Retina (tissue), 1 donor: ENCODE measurements at regions not wholly inside any gene's neighbourhood (a gene's known extent, or its start where the extent isn't known, plus 50 kb on each side); places are given as distances from the start of the nearest gene placed in this dataset.

Experiments used
- DNase-seq: peaks from one replicate; pipeline ENCODE4 v3.0.0-alpha.2; 2016

DNA sequence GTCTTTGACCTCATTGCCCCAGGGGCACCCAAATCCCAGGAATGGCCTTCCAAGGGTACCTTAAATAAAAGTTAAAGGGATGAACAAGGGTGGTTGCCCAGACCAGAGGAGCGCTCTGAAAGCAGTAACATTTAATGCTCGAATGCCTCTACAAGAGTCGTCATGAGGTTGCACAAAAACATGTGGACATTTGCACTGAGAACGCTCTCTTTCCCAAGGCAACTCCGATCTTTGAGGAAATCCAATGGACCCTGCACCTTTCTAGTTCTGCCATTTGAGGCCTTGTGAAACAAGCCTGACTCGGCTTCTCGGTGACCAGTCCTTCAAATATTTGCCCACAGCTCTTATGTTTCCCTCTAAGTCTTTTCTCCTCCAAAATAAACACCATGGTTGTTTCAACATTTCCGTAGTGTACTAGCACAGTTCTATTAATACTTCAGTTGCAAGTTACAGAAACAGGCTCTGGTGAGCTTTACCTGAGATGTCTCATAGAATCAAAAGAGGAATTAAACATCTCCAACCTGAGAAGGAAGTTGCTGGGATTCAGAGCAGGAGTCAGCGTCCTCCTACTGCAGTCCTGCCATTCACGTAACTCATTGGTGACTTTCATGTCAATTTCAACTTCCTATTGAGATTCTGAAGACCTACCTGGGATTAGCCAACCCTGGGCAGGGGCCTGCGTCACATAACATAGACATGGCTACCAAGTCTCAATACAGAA, 168.8 kb upstream of the RAI14 start:
- DNase-seq, result no peak

DNA sequence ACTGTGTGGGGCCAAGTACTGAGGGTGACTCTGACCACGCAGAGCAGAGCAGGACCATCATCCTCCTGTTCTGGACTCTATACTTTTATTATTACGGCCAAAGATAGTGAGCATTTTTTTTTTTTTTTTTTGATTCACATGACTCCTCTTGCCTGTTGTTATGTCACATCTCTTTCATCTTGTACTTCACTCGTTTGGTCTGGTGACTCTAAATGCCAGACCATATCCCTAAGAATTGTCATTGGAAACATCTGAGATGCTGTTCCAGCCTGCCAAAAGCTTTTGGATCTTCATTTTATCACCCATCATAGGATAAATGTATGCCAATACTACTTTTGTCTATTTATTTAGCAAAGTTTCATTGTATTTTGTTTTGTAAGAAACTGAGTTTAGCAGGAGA, 168.2 kb upstream of the RAI14 start:
- no peak for DNase-seq

DNA sequence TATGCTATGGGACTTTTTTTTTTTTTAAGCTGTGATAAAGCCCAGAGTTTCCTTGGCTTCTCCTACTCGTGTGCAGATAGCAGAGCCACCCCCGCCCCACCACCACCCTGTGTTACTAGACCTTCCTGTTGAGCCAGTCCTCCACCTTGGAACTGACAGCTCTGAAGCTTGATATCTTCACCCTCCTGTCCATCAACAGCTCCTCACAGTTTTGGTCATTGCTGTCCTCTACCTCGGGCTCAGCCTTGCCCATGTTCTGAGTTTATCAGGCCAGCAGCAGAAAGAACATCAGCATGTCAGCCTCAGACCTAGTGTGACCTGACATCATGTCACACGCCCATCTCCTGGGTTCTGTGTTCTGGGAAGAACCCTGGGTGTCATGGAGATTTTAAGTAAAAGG, 167.1 kb upstream of the RAI14 start:
- DNase-seq, result no peak

DNA sequence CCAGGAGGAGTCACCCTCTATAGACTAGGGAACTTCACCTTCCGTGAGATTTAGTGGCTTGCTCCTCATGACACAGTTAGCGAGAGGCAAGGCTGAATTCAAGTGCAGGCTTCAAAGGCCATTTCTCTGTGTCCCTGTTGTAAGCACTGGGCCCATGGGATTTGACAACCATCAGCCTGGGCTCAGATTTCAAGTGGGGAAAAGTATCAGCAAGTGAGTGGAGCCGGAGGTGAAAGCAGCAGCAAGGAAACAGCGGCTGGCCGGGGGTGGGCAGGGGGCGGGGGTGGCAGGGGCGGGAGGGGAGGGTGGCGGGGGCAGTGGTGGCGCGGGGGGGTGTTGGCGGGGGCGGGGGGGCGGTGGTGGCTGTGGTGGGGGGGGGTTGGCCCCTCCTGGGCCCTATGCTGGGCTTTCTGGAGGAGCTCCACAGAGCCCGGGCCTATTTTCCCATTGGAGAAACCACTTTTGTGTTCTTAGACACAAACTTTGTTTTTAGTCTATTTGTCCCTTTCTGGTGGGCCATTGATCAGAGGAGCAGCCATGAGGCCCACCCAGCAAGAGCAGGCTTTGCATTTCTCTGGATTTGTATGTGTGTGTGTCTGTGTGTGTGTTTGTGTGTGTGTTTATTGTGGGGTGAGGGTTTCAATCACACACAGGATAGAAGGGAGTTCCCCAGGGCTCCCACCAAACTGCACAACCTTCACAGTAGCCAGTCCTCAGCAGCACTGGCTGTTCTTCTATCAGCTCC, 165.4 kb upstream of the RAI14 start:
- DNase-seq, result peak; percentile 32

DNA sequence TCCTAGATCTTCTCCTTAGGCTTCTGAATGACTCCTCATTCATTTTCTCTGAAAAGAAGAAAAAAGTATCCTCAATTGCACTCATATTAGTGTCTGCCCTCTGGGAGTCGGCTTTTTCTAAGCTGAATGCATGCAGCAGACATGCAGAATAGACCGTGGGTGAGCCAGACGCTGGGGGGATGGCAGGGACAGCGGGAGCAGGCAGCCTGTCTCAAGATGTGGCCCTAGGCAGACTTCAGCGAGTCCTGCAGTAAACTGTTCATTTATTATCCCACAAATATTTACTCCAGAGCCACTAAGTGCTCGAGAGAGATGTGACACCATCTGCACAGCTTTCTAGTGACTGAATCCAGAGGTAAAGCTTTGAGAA, 164.9 kb upstream of the RAI14 start:
- peak; percentile 38 for DNase-seq

DNA sequence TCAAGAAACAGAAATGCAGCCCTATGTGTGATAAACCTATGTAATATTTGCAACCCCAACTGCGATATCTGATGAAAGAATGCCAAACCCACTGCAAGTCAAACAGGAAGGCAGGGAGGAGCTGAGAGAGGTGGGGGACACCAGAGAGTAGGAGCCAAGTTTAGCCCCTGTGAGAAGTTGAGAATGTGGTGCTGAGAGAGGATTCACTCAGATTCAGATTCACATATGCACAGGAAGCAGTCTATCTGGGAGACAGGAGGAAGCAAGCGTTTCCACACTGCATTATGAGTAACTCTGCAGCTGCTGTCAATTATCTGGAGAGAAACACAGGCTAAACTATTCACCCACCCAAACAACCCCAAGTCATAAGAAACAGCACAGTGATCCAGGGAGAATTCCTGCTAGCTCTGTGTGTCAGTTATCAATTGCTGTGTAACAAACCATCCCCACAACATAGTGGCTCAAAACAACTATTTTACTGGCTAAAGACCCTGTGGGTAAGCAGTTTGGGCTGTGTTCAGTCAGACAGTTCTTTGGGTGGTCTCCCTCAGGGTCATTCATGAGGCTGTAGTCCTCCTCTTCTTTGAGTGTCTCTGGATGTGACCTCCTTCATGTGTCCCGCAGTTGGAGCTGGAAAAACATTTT, 161.9 kb upstream of the RAI14 start:
- no peak for DNase-seq

DNA sequence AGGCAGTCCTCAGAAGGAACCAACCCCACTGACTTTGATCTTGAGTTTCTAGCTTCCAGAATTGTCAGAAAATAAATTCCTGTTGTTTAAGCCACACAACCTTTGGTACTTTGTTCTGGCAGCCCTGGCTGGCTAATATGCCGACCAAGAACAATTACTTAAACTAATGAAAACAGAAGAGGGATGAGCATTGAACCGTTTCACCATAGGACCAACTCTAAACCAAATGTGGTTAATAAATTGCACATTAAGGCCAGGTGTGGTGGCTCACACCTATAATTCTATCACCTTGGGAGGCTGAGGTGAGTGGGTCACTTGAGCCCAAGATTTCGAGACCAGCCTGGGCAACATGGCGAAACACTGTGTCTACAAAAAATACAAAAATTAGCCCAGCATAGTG, 160.9 kb upstream of the RAI14 start:
- no peak for DNase-seq

DNA sequence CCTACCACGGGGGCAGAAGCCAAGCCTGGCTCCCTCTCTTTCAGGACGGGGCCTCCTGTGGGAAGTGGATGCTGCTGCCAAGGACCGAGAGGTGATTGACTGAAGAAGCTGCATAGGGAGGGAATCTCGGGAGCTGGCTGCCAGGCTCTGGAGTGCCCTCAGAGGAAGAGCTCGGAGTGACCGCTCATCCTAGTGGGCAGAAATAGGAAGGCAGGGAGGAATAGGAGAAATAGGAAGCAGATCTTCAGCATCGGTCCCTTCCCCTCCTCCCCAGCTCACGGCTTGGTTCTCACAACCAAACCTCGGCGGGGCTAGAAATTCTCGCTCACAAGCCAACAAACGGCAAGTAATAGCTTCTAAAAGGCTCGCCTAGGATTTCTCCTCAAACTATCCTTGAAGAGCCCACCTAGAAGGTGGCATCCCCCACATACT, 159.9 kb upstream of the RAI14 start:
- DNase-seq, result no peak

DNA sequence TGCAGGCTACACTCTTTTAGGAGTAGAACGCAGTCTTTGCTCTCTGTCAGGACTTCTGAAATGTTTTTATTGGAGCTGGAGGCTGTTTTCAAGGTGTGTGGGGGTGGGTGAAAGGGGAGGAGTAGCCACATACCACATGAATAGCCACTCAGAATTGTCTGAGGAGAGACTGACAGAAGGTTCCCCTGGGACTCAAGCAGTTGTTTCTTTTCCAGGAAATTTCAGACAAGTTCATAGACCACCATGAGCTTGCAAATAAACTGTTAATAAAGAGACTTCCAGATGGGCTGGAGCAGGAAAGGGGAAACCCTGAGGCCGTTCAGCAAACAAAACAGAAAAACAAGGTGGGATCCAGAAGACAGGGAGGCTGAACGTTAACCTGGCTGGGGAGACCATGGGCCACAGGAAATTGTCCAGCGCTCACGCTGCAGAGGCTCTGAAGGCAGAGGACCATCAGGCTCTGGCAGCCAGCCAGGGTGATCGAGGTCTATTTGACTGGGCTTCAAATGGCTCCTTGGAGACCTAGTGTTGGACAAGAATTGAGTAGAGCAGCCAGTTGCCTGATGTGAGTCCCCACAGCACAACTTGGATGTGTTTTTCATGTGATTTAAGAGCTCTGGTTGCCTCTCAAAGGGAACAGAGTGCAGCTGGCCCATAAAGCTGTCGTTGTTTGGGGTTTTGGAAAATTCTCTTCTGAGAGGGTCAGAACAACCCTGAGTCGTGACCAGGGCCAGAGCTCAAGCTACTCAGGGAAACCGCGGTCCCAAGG, 159.2 kb upstream of the RAI14 start:
- no peak for DNase-seq

DNA sequence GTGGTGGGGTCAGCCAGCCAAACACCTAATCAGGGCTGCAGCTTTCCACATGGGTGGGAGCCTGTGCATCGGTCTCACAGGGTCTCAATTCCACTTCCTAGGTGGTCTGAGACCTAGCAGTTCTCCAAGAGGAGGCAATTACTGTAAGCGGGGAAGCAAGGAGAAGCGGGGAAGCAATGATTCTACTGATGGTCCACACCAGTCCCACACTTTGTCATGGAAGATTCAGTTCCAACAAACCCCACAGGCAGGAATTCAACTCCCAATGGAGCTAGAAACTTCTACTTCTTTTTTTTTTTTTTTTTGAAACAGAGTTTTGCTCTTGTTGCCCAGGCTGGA, 158.7 kb upstream of the RAI14 start:
- DNase-seq, result no peak

DNA sequence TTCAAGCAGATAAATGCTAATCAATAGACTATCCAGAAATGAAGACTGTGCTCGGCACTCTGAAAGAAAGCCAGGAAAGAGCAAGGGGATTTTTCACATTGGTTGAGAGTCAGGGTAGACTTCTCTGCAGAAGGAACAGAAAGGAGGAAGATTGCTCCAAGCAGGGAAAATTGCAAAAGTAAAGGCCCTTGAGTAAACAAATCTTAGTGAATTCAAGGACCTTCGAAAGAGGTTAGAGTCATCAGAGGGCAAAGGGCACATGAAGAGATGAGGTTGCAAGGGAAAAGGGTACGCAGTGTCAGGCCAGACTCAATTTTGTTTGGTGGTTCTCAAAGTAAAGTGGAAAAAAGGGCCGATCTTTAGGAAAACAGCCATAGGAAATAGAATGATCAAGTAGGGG, 157.6 kb upstream of the RAI14 start:
- no peak for DNase-seq

DNA sequence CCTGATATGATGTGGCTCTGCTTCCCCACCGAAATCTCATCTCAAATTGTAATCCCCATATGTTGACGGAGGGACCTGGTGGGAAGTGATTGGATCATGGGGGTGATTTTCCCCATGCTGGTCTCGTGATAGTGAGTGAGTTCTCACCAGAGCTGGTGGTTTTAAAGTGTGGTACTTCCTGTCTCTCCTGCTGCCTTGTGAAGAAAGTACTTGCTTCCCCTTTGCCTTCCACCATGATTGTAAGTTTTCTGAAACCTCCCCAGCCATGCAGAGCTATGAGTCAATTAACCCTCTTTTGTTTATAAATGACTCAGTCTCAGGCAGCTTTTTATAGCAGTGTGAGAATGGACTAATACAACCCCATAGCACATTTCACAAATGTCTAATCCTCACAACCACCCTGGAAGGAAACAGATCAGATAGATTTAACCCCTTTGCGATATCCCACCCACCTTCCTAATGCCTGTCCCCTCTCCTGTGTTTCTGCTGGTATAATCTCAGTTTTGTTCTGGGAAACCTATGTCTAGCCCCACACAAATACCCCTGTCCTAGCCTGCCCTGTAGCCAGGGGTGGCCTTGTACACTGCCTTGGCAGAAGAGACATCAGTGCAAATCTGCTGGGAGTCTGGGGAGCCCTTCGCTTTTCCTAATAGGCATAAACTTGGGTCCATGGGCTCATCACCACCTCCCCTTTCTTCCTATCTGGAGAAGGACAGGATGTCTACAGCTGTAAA, 157.0 kb upstream of the RAI14 start:
- DNase-seq, result no peak

DNA sequence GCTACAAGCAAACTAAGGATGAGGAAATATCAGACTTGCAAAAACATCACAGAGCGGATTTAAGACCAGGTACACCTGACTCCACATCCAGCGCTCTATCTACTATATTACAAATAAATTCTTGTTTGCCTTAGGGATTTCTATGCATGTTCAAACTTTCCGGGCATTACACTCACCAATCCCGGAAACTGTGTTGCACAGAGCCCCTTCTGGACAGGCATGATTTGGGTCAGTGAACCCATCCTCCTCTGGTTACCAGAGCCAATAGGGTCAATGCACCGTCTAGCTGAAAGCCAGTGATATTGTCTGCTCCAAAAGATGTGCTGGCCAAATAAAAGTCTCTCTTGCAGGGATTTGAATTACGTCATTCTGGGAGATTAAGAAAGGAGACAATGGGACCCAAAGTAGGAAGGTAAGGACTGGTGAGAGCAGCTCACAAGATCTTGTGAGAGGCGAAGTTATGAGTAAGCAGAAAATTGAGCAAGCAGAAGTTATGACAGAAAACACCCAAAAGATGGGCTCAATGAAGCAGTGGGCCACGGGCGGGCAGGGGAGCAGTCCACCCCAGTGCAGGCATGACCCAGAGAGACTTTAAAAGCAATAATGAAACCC, 155.8 kb upstream of the RAI14 start:
- DNase-seq, result no peak

DNA sequence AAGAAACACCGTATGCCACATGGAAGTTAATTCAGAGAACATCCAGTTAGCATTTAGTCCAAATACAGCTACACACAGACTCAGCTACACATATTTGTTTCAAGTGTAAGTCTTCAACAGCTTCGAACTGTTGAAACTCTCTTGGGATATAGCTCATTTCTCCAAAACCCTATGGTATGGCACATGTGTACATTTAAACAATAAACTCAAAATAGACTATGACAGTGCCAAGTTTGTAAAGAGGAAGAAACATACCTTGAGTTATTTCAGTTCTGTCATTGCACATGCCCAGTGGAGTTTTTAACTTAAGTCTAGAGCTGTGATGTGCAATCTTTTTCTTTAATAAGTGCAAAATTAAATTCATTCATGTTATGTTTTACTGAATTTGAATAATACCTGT, 155.1 kb upstream of the RAI14 start:
- DNase-seq, result no peak

DNA sequence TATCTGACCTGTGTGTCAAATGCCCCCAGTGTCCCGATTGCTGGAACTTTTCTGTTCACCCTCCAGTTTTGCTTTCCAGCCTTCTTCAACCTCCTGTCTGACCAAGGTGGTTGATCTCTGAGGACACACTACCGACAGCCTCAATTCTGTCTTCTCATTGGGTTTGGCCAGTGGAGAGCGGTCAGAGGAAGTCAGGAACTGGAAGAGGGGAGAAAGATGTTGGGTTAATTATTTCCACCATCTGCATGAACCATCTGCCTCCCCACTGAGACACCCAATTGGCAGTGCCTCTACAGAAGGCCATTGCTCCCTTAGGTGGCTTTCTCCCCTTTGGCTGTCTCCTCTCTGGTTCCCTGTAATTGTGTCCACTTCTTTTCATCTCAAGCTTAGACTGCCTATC, 154.3 kb upstream of the RAI14 start:
- DNase-seq, result no peak

DNA sequence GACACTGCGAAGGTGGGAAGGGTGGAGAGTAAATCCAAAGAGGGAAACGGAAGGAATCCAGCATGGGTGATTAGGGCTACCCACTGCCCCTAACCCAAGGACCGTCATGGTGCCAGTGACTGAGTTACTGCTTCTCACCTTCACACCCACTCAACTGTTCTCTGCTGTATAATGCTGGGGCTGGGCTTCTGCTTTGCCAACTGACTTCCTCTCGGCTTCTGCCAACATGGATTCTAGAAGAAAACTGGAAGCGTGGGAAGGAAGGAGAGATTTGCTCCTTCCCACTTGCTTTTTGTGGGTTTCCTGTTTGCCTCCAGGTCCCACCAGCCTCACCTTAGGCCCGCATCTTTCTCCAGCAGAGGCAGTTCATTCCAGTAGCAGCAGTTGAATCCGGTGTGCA, 153.5 kb upstream of the RAI14 start:
- DNase-seq, result peak; percentile 28

DNA sequence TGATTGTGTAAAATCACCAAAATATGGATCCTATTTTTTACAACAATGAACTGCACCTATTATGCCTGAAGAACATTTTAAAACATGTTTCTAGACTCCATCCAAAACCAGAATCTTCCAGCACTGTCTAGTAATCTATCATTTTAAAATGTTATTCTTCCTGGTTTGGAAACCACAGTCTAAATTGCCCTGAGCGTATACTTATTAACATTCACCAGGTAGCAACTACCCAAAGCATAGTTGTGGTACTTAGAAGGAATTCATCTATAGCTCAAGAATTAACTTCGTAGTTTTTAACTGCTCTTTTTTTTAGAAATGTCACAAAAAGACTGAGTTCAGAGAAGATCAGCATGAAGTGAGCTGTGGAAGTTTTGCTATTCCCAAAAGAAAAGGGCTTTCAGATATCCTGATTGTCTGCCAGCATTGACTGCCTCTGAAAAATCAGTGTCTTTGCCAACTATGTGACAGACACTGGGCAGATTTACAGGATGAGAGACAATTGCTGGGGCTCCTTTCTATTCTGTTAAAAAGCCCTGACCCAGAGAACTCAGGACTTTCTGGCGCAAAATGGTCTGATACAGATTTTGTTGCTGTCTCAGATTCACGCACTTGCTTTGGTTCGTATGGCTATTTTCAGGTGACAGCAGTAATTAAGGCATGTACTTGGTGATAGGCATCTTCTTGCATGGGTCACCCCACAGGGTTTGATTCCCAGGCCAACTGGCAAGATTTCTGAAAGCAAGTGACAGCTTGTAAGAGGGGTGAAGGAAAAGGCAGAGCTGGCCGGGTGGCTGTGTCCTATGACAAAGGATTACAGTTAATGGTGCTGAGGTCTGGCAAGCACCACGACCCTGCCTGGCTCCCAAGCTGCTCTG, 152.5 kb upstream of the RAI14 start:
- peak; percentile 48 for DNase-seq

DNA sequence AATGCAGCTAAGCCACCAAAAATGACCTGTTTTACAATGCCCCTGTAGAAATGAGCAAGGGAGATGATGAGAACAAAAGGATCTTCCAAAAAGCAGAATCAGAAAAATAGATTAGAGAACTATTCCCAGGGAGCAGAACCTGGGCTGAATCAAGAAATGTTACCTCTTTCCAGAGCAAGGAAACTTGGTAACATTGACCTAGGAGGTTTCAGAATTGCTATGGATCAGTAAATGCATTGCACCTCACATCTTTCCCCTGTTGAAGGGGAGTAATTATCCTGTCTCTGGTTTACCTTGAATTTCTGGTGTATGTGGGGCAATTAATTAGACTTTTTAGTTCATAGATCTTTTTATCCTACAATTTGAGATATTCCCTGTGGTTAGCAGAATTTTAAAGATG, 151.2 kb upstream of the RAI14 start:
- no peak for DNase-seq

DNA sequence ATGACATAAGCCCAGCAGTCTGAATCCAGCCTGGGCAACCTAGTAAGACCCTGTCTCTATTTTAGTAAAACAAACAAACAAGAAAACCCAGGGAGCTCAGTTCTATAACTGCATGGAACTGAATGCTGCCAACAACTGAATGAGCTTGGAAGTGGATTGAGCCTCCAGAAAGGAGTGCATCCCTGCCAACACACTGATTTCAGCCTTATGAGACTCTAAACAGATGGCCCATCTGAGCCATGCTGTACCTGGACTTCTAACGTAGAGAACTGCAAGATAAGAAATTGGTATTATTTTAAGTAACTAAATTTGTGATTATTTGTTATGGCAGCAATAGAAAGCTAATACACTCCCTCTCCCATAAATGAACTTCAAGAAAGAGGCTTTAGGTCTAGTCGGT, 150.4 kb upstream of the RAI14 start:
- no peak for DNase-seq

DNA sequence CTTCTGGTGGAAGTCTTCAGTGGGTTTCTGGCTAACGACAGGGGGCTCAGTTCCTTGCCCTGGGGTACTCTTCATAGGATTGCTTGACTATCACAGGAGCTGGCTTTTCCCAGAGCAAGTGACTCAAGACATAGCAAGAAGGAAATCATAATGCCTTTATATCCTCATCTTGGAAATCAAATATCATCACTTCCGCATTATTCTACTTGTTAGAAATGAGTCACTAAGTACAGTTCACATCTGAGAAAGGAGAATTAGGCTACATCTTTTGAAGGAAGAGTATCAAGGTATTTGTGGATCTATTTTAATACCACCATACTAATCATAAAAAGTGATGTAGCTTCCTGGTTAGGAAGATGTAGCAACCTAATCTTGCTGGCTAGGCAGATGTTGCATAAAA, 148.2 kb upstream of the RAI14 start:
- DNase-seq, result no peak

DNA sequence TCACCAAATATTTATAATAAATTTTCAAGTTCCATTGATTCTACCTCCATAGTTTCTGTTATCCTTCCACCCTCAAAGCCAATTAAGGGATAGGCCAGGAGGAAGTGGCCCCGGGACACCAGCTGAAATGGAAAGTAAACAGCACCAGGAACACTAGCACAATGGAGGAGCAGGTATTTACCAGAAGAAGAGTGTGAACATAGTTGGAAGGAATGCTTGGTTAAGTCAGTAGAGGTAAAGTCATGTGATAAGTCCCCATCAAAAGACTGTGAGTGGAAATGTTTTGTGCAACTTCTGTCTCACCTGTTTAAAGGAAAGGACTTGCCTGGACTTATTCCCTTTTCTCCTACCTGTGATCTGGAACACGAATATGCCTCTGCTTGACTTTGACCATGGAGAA, 146.7 kb upstream of the RAI14 start:
- DNase-seq, result no peak
